Type B pancreatic cell (in vitro differentiated cells): ENCODE measurements at regions not wholly inside any gene's neighbourhood (a gene's known extent, or its start where the extent isn't known, plus 50 kb on each side); places are given as distances from the start of the nearest gene placed in this dataset.

Experiments
- DNase-seq: peaks from one replicate; pipeline ENCODE4 v3.0.0; 2021; ENCODE audit warnings: mixed read lengths; ENCODE audit not compliant: unreplicated experiment; ENCODE audit errors: extremely low spot score
- H3K27ac Mint-ChIP-seq: 2 replicates; pipeline ENCODE4 v1.8.0; 2021; ENCODE audit warnings: mild to moderate bottlenecking, mixed read lengths
- H3K27me3 Mint-ChIP-seq: 2 replicates; pipeline ENCODE4 v1.8.0; 2021; ENCODE audit warnings: mixed read lengths
- H3K36me3 Mint-ChIP-seq: 2 replicates; pipeline ENCODE4 v1.8.0; 2021; ENCODE audit warnings: mixed read lengths
- H3K4me1 Mint-ChIP-seq: one replicate; pipeline ENCODE4 v1.8.0; 2021; ENCODE audit warnings: mixed read lengths; ENCODE audit not compliant: unreplicated experiment
- H3K4me3 Mint-ChIP-seq: 2 replicates; pipeline ENCODE4 v1.8.0; 2021; ENCODE audit warnings: mild to moderate bottlenecking, mixed read lengths
- H3K9me3 Mint-ChIP-seq: 2 replicates; pipeline ENCODE4 v1.8.0; 2021; ENCODE audit warnings: mixed read lengths
- CTCF ChIP-seq: fragments of 200-600 bp; sonication (generic); conservative IDR thresholded peaks from 2 replicates; pipeline ENCODE4 v1.5.0; 2021; ENCODE audit warnings: antibody characterized with exemption, mild to moderate bottlenecking

GRCh38 chrX:12042615-12043014, 95.7 kb upstream of the FRMPD4 start:
- Mint-ChIP-seq H3K9me3 (no peaks in the 10 kb centered on the region), H3K4me3 (no peak overlapping the region), H3K4me1 (no peaks in the 10 kb centered on the region), H3K27me3 (no peaks in the 10 kb centered on the region), H3K27ac (no peak overlapping the region), H3K36me3 (no peaks in the 10 kb centered on the region)
- TF ChIP-seq CTCF, result no peak
- no peak for DNase-seq

- no peak overlapping the region for H3K27ac Mint-ChIP-seq
- no peaks in the 10 kb centered on the region for H3K4me1 Mint-ChIP-seq
- no peaks in the 10 kb centered on the region for H3K27me3 Mint-ChIP-seq
- H3K4me3 Mint-ChIP-seq, result no peak overlapping the region
- TF ChIP-seq CTCF, result no peak
- no peaks in the 10 kb centered on the region for H3K36me3 Mint-ChIP-seq
- H3K9me3 Mint-ChIP-seq, result no peaks in the 10 kb centered on the region
- no peak for DNase-seq
Measured at GRCh38 chrX:12052109-12052508, 86.2 kb upstream of the FRMPD4 start.

GRCh38 chrX:12058087-12058486, 80.2 kb upstream of the FRMPD4 start:
- Mint-ChIP-seq H3K27ac (no peak overlapping the region), H3K9me3 (no peaks in the 10 kb centered on the region), H3K4me3 (no peak overlapping the region), H3K4me1 (no peaks in the 10 kb centered on the region), H3K36me3 (no peaks in the 10 kb centered on the region), H3K27me3 (no peaks in the 10 kb centered on the region)
- DNase-seq, result no peak
- no peak for TF ChIP-seq CTCF

GRCh38 chrX:12060489-12061260, 77.6 kb upstream of the FRMPD4 start:
- no peak for DNase-seq
- Mint-ChIP-seq H3K4me3 (no peak overlapping the region), H3K9me3 (no peaks in the 10 kb centered on the region), H3K4me1 (no peaks in the 10 kb centered on the region), H3K36me3 (no peaks in the 10 kb centered on the region), H3K27ac (no peak overlapping the region), H3K27me3 (no peaks in the 10 kb centered on the region)
- no peak for TF ChIP-seq CTCF

GRCh38 chrX:12065251-12065650, 73.0 kb upstream of the FRMPD4 start:
- Mint-ChIP-seq H3K4me1 (no peaks in the 10 kb centered on the region), H3K9me3 (no peaks in the 10 kb centered on the region), H3K27me3 (no peaks in the 10 kb centered on the region)

More at GRCh38 chrX:12065251-12065650, 73.0 kb upstream of the FRMPD4 start:
- Mint-ChIP-seq H3K27ac (no peak overlapping the region), H3K36me3 (no peaks in the 10 kb centered on the region), H3K4me3 (no peak overlapping the region)
- no peak for TF ChIP-seq CTCF
- DNase-seq, result no peak
